Astrocyte of the cerebellum (primary cell): ENCODE measurements at regions not wholly inside any gene's neighbourhood (a gene's known extent, or its start where the extent isn't known, plus 50 kb on each side); places are given as distances from the start of the nearest gene placed in this dataset.

Experiments
- DNase-seq: peaks from one replicate; pipeline ENCODE4 v3.0.0-alpha.2; 2011; ENCODE audit warnings: low read depth
- H3K4me3 ChIP-seq: 2 replicates; pipeline ENCODE4 v1.5.1; 2011; ENCODE audit warnings: mild to moderate bottlenecking, low read depth, low read length, moderate library complexity
- CTCF ChIP-seq: IDR thresholded peaks from 2 replicates; pipeline ENCODE4 v1.5.1; 2012; ENCODE audit warnings: low read length, low read depth, moderate library complexity, mild to moderate bottlenecking; ENCODE audit errors: missing control alignments
- in situ Hi-C: cut with HindIII; loops from 2 replicates; pipeline ENCODE4 v1.10.0; 2017; ENCODE audit warnings: low sequenced_read_pairs

DNA sequence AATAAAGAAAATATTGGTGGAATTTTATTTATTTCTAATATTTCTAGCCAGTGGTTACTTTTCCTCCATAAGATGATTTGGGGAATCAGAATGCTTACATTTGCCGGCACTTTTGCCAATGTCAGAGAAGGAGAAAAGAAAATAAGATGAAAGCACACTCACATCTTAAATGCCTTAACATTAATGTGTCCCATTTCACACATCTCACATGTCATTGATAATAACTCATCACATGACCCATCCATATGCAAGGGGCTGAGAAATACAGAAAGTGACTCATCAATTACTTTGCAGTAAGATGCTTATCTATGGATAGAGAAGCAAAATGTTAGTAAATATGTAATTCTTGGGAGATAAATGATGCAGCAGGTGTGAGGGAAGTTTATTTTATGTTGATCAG lies 1531.0 kb downstream of the PCDH7 start:
- H3K4me3 ChIP-seq, result no peak overlapping the region
- no peak for DNase-seq
- in situ Hi-C loops, result no loop called here
- no peak for TF ChIP-seq CTCF

GRCh38 chr4:32251926-32252325 lies 1531.8 kb downstream of the PCDH7 start:
- no peak for DNase-seq
- in situ Hi-C loops, result no loop called here
- no peak for TF ChIP-seq CTCF
- H3K4me3 ChIP-seq, result no peak overlapping the region

- in situ Hi-C loops, result no loop called here
- no peak for DNase-seq
- no peak for TF ChIP-seq CTCF
- no peak overlapping the region for H3K4me3 ChIP-seq
Observed at GRCh38 chr4:32254216-32254615, 1534.0 kb downstream of the PCDH7 start.

DNA sequence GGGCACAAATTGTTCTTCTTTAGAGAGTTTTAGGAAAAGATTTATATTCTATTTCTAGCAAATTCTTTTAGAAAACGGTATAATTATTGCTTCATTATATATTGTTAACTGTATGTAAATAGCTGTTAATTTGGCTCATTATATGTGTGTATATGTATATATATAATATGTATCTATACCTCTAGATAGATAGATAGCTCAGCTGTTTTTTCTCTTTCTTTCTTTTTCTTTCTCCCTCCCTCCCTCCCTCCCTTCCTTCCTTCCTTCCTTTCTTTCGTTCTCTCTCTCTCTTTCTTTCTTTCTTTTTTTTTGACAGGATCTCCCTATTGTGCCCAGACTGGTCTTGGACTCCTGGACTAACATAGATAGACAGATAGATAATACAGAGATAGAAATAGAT lies 1538.8 kb downstream of the PCDH7 start:
- in situ Hi-C loops, result no loop called here
- DNase-seq, result no peak
- H3K4me3 ChIP-seq, result no peak overlapping the region
- TF ChIP-seq CTCF, result no peak

DNA sequence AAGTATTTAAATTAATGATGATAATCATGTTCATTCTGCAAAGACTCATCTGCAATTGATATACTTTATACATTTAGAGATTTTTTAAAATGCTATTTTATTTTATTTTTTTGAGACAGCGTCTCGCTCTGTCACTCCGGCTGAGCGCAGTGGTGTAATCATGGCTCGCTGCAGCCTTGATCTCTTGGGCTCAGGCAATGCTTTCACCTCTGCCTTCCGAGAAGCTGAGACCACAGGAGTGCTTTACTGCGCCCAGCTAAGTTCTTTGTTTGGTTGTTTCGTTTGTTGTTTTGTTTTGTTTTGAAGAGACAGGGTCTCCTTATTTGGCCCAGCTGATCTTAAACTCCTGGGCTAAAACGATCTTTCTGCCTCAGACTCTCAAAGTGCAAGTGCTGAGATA lies 1541.0 kb downstream of the PCDH7 start:
- no peak overlapping the region for H3K4me3 ChIP-seq
- DNase-seq, result no peak
- in situ Hi-C loops, result no loop called here
- no peak for TF ChIP-seq CTCF

DNA sequence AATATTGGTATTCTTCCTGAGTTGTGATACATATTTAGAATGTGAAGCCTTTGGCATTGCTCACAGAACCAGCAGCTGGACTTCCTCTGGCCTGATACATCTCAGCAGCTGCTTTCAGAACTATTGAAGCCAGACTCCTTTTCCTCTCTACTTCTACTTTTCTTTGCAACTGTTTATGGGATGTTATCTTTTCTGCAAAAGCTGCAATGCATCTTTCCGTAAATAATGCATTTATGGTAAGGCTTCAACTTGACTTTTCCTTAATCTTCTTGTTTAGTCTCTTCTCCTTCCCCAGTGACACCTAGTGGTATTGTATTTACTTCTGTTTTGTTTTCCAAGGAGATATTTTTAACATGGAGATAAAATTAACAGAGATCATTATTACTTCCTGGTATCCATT lies 1548.7 kb downstream of the PCDH7 start:
- no peak for DNase-seq
- in situ Hi-C loops, result no loop called here
- no peak for TF ChIP-seq CTCF
- H3K4me3 ChIP-seq, result no peak overlapping the region

GRCh38 chr4:32290102-32290501 lies 1569.9 kb downstream of the PCDH7 start:
- in situ Hi-C loops, result no loop called here
- no peak overlapping the region for H3K4me3 ChIP-seq
- DNase-seq, result no peak
- TF ChIP-seq CTCF, result no peak
